Mucosa of descending colon (tissue), 3 donors: ENCODE measurements at regions not wholly inside any gene's neighbourhood (a gene's known extent, or its start where the extent isn't known, plus 50 kb on each side); places are given as distances from the start of the nearest gene placed in this dataset.

Experiments
- ATAC-seq: fragments of 200-7000 bp; cut with Tn5 transposase; one replicate; pipeline ENCODE4 v1.9.1; 2020; ENCODE audit warnings: mild to moderate bottlenecking, moderate library complexity
- DNase-seq, 3 donors: peaks; one replicate each; pipeline ENCODE4 v3.0.0-alpha.2; 2020
- H3K36me3 ChIP-seq: fragments of 200-600 bp; one replicate; pipeline ENCODE4 v1.8.0; 2021; ENCODE audit warnings: low read depth, mild to moderate bottlenecking
- H3K4me1 ChIP-seq: fragments of 200-600 bp; one replicate; pipeline ENCODE4 v1.8.0; 2021; ENCODE audit warnings: low read depth, mild to moderate bottlenecking
- H3K4me3 ChIP-seq: fragments of 200-600 bp; one replicate; pipeline ENCODE4 v1.8.0; 2021; ENCODE audit warnings: mild to moderate bottlenecking
- H3K9me3 ChIP-seq: fragments of 200-600 bp; one replicate; pipeline ENCODE4 v1.8.0; 2021; ENCODE audit warnings: mild to moderate bottlenecking
- CTCF ChIP-seq: fragments of 200-600 bp; IDR thresholded peaks from one replicate; pipeline ENCODE4 v1.8.0; 2022; ENCODE audit warnings: antibody characterized with exemption, mild to moderate bottlenecking
- intact Hi-C, 2 donors: fragments of 100-400 bp; cut with DNase I in 1 of 2; cut with micrococcal nuclease in 1 of 2; formaldehyde crosslinking; loops; one replicate each; pipeline versions ENCODE4 v1.11.0 to v1.11.1; 2022; cut with DNase I, micrococcal nuclease
- donor health status: DM: no; HTN: no; CAD: no; lungs with moderate emphysema.
- donor health status: DM: no; HTN: no; CAD: no.
- donor health status: DM: no; HTN: yes; CAD: no.

- H3K4me3 ChIP-seq = no peak overlapping the region
- no peak for TF ChIP-seq CTCF
- intact Hi-C loops = no loop called here
- no peak for ATAC-seq
- no peak for DNase-seq
- no peaks in the 10 kb centered on the region for H3K4me1 ChIP-seq
- H3K36me3 ChIP-seq = no peaks in the 10 kb centered on the region
- H3K9me3 ChIP-seq = no peaks in the 10 kb centered on the region
Observed at GRCh38 chr5:118619823-118620222, 368.5 kb downstream of the DTWD2 start.

- no peak for ATAC-seq
- no peak for TF ChIP-seq CTCF
Observed at GRCh38 chr5:118616281-118616680, 372.1 kb downstream of the DTWD2 start.

DNA sequence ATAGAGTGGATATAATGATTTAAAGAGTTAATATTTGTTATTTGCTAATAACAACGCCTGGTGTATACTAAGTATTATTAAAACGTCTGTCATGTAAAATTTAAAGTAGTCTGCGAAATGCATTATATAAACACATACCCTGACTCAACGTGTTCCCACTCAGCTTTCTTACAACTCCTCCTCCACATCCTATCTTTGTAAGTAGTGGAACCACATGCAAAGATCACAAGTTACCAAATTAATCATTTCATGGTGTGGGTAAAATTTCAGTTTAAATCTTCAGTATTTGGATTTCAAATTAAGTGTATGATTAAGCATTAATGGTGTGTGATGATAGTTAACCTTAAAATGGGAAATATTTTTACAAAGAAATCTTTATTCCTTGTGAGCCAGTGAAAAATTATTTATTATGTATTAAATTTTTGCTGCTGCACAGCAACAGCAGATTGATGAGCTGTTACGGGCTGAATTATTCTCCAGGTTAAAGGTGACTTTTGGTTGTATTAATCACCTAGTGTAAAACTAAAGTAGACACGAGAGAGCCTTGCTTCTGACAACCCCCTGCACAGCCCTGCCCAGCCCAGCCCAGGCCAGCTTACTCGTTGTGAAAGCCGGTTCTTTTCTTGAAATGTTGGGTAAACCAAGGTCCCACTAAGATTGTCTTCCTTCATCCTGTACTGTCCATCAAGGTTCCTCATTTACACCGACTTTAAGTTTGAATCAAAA, 373.5 kb downstream of the DTWD2 start:
- no peak for TF ChIP-seq CTCF
- Histone ChIP-seq H3K36me3 (no peaks in the 10 kb centered on the region), H3K4me1 (no peaks in the 10 kb centered on the region), H3K4me3 (no peak overlapping the region), H3K9me3 (no peaks in the 10 kb centered on the region)
- intact Hi-C loops = no loop called here
- ATAC-seq (no peak), DNase-seq (no peak)

More at GRCh38 chr5:118616281-118616680, 372.1 kb downstream of the DTWD2 start:
- intact Hi-C loops = no loop called here
- Histone ChIP-seq H3K9me3 (no peaks in the 10 kb centered on the region), H3K36me3 (no peaks in the 10 kb centered on the region), H3K4me1 (no peaks in the 10 kb centered on the region), H3K4me3 (no peak overlapping the region)
- no peak for DNase-seq

GRCh38 chr5:118611332-118611945, 376.9 kb downstream of the DTWD2 start:
- TF ChIP-seq CTCF = no peak
- H3K9me3 ChIP-seq = no peaks in the 10 kb centered on the region
- peak in 1 of 3 donors; percentile 22 for DNase-seq
- peak; percentile 51 for ATAC-seq
- no peaks in the 10 kb centered on the region for H3K36me3 ChIP-seq
- no peak overlapping the region for H3K4me3 ChIP-seq
- intact Hi-C loops = no loop called here
- no peaks in the 10 kb centered on the region for H3K4me1 ChIP-seq

DNA sequence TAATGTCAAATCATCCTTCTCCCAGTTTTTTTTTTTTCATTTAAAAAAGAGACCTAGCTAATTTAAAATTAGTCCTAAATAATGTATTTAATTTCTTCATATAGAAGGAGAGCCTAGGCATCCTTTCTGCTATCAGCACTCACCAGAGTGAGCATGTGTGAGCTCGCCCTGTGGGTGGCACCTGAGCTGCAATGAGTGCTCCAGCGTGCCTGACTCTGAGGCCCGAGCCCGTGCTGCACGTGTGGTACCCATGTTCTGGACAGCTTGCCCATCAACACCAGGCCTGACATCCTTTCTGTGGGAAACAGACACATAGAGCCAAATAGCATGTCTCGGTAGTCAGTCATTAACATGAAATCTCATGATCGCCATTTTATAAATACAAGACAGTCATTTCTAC, 381.4 kb downstream of the DTWD2 start:
- H3K4me1 ChIP-seq = no peaks in the 10 kb centered on the region

More for the DNA sequence above, 381.4 kb downstream of the DTWD2 start:
- ATAC-seq (no peak), DNase-seq (no peak)
- H3K36me3 ChIP-seq = no peaks in the 10 kb centered on the region
- no peak for TF ChIP-seq CTCF
- H3K4me3 ChIP-seq = no peak overlapping the region
- intact Hi-C loops = no loop called here
- no peaks in the 10 kb centered on the region for H3K9me3 ChIP-seq
